ENCODE measurements at regions not wholly inside any gene's neighbourhood (a gene's known extent, or its start where the extent isn't known, plus 50 kb on each side); places are given as distances from the start of the nearest gene placed in this dataset.

- H3K36me3 Mint-ChIP-seq (ENCODE audit: low read depth): no peaks in the 10 kb centered on the region
- no peaks in the 10 kb centered on the region for H3K4me1 Mint-ChIP-seq
- H3K27ac Mint-ChIP-seq: no peak overlapping the region
- POLR2A ChIA-PET: no interaction called here
- CTCF ChIA-PET: no interaction called here
- intact Hi-C loops (cut with micrococcal nuclease): no loop called here
- no peak for TF ChIP-seq CTCF (IDR thresholded peaks at IDR 0.05)
- H3K27me3 Mint-ChIP-seq: no peaks in the 10 kb centered on the region
- no peak for ATAC-seq (ENCODE audit: low read depth)
- H3K9me3 Mint-ChIP-seq: peaks cover 4% of the 10 kb centered on the region
- DNase-seq: no peak
- no peak overlapping the region for H3K4me3 Mint-ChIP-seq
Observed at GRCh38 chr18:30903566-30903965, 139.0 kb downstream of the DSC3 start.

GRCh38 chr18:30889519-30890301, 152.8 kb downstream of the DSC3 start:
- Mint-ChIP-seq H3K27ac (no peak overlapping the region), H3K9me3 (no peaks in the 10 kb centered on the region), H3K36me3 (ENCODE audit: low read depth) (no peaks in the 10 kb centered on the region), H3K4me3 (no peak overlapping the region), H3K4me1 (no peaks in the 10 kb centered on the region), H3K27me3 (no peaks in the 10 kb centered on the region)
- POLR2A ChIA-PET: no interaction called here
- CTCF ChIA-PET: no interaction called here
- DNase-seq (no peak), ATAC-seq (ENCODE audit: low read depth) (no peak)
- TF ChIP-seq CTCF (IDR thresholded peaks at IDR 0.05): no peak
- intact Hi-C loops (cut with micrococcal nuclease): no loop called here

GRCh38 chr18:30888344-30888743, 154.2 kb downstream of the DSC3 start:
- no peak for DNase-seq
- CTCF ChIA-PET: no interaction called here
- Mint-ChIP-seq H3K36me3 (ENCODE audit: low read depth) (no peaks in the 10 kb centered on the region), H3K27me3 (no peaks in the 10 kb centered on the region), H3K4me1 (no peaks in the 10 kb centered on the region), H3K27ac (no peak overlapping the region), H3K9me3 (no peaks in the 10 kb centered on the region), H3K4me3 (no peak overlapping the region)
- intact Hi-C loops (cut with micrococcal nuclease): no loop called here
- TF ChIP-seq CTCF (IDR thresholded peaks at IDR 0.05): no peak
- POLR2A ChIA-PET: no interaction called here
- no peak for ATAC-seq (ENCODE audit: low read depth)

GRCh38 chr18:30886998-30887397, 155.5 kb downstream of the DSC3 start:
- no peak overlapping the region for H3K27ac Mint-ChIP-seq

GRCh38 chr18:30870466-30870865, 172.1 kb downstream of the DSC3 start:
- Mint-ChIP-seq H3K27ac (no peak overlapping the region), H3K27me3 (no peaks in the 10 kb centered on the region), H3K4me3 (no peak overlapping the region), H3K9me3 (no peaks in the 10 kb centered on the region), H3K4me1 (no peaks in the 10 kb centered on the region), H3K36me3 (ENCODE audit: low read depth) (no peaks in the 10 kb centered on the region)
- no peak for TF ChIP-seq CTCF (IDR thresholded peaks at IDR 0.05)
- POLR2A ChIA-PET: no interaction called here
- intact Hi-C loops (cut with micrococcal nuclease): no loop called here
- CTCF ChIA-PET: no interaction called here
- ATAC-seq (ENCODE audit: low read depth) (no peak), DNase-seq (no peak)

More at GRCh38 chr18:30886998-30887397, 155.5 kb downstream of the DSC3 start:
- H3K9me3 Mint-ChIP-seq: no peaks in the 10 kb centered on the region
- intact Hi-C loops (cut with micrococcal nuclease): no loop called here
- CTCF ChIA-PET: no interaction called here
- POLR2A ChIA-PET: no interaction called here
- H3K27me3 Mint-ChIP-seq: no peaks in the 10 kb centered on the region
- H3K4me1 Mint-ChIP-seq: no peaks in the 10 kb centered on the region
- H3K36me3 Mint-ChIP-seq (ENCODE audit: low read depth): no peaks in the 10 kb centered on the region
- H3K4me3 Mint-ChIP-seq: no peak overlapping the region
- ATAC-seq (ENCODE audit: low read depth): no peak
- no peak for TF ChIP-seq CTCF (IDR thresholded peaks at IDR 0.05)
- DNase-seq: no peak
